Activated CD8-positive, alpha-beta T cell treated with anti-CD3 and anti-CD28 coated beads for 36 hours (primary cell): ENCODE measurements at regions not wholly inside any gene's neighbourhood (a gene's known extent, or its start where the extent isn't known, plus 50 kb on each side); places are given as distances from the start of the nearest gene placed in this dataset.

Source experiments
- ATAC-seq: fragments of 200-7000 bp; cut with Tn5 transposase; one replicate; pipeline ENCODE4 v1.10.0; 2021; ENCODE audit warnings: mild to moderate bottlenecking, moderate library complexity
- CTCF ChIA-PET: fragments of 350-600 bp; sonication (Branson Sonifier 250); formaldehyde crosslinking; loops from one replicate; lab custom pipeline; 2021; ENCODE audit warnings: antibody characterized with exemption; lab: Charles Lee
- POLR2A ChIA-PET: fragments of 350-600 bp; sonication (Branson Sonifier 250); formaldehyde crosslinking; loops from one replicate; lab custom pipeline; 2021; ENCODE audit warnings: antibody characterized with exemption; lab: Charles Lee
- DNase-seq: peaks from one replicate; pipeline ENCODE4 v3.0.0-alpha.2; 2020
- H3K27ac Mint-ChIP-seq: one replicate; pipeline ENCODE4 v1.8.0; 2021; ENCODE audit warnings: mild to moderate bottlenecking, mixed read lengths
- H3K27me3 Mint-ChIP-seq: one replicate; pipeline ENCODE4 v1.8.0; 2021; ENCODE audit warnings: mixed read lengths
- H3K36me3 Mint-ChIP-seq: one replicate; pipeline ENCODE4 v1.8.0; 2021; ENCODE audit warnings: low read depth, mixed read lengths
- H3K4me1 Mint-ChIP-seq: one replicate; pipeline ENCODE4 v1.8.0; 2021; ENCODE audit warnings: low read depth, mixed read lengths
- H3K4me3 Mint-ChIP-seq: one replicate; pipeline ENCODE4 v1.8.0; 2021; ENCODE audit warnings: mild to moderate bottlenecking, moderate library complexity, mixed read lengths
- H3K9me3 Mint-ChIP-seq: one replicate; pipeline ENCODE4 v1.8.0; 2021; ENCODE audit warnings: mixed read lengths
- intact Hi-C: fragments of 100-400 bp; cut with micrococcal nuclease; formaldehyde crosslinking; loops from one replicate; pipeline ENCODE4 v1.10.0; 2022
- TF ChIP-seq, protein P1 (sequence below): fragments of 200-600 bp; IDR thresholded peaks from one replicate; pipeline ENCODE4 v1.8.0; 2022; ENCODE audit warnings: antibody characterized with exemption, mild to moderate bottlenecking

DNA sequence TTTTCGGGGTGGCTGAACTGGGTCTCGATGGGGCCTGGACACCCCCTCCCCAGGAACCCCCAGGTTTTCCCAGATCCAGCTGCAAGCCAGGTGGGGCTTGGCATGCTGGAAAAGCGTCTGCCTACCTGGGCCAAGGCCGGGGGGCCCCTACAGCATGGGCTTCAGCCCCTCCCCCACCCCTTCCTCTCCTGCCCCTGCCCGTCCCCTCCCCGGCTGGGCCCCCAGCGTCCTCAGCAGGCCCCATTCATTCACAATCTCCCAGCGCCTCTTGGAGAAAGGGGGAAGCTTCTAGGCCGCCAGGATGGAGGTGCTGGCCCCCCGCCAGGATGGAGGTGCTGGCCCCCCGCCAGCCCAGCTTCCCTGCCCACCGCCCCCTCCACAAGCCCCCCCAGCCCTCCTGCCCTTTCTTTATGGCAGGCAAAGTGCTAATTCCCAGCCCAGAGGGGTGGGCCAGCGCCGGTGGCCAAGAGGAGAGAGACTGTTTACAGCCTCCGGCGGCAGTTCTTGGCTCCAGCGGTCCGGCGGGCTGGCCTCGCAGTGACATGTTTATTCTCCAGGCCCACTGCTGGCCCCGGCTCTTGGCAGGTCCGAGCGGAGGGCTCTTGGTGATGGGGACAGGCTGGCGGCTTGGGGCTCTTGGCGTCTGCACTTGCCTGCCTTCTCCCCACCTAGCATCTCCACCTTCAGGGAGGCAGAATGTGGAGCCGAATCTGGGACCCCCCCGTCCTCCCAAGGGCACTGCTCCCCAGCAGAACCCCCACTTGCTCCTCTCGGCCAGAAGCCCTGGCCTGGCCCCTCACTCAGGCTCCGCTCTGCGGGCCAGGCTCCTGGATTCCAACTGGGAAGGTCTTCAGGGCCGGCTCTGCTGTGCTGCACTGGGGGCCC is 94.4 kb upstream of the CIBAR2 start:
- no peak for DNase-seq
- intact Hi-C loops, result no loop called here
- H3K27me3 Mint-ChIP-seq, result no peaks in the 10 kb centered on the region
- ChIA-PET CTCF (no interaction called here), POLR2A (no interaction called here)
- ATAC-seq, result no peak
- TF ChIP-seq, protein P1, sequence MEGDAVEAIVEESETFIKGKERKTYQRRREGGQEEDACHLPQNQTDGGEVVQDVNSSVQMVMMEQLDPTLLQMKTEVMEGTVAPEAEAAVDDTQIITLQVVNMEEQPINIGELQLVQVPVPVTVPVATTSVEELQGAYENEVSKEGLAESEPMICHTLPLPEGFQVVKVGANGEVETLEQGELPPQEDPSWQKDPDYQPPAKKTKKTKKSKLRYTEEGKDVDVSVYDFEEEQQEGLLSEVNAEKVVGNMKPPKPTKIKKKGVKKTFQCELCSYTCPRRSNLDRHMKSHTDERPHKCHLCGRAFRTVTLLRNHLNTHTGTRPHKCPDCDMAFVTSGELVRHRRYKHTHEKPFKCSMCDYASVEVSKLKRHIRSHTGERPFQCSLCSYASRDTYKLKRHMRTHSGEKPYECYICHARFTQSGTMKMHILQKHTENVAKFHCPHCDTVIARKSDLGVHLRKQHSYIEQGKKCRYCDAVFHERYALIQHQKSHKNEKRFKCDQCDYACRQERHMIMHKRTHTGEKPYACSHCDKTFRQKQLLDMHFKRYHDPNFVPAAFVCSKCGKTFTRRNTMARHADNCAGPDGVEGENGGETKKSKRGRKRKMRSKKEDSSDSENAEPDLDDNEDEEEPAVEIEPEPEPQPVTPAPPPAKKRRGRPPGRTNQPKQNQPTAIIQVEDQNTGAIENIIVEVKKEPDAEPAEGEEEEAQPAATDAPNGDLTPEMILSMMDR, result no peak
- no peak overlapping the region for H3K4me3 Mint-ChIP-seq
- H3K9me3 Mint-ChIP-seq, result no peaks in the 10 kb centered on the region
- no peaks in the 10 kb centered on the region for H3K4me1 Mint-ChIP-seq
- H3K36me3 Mint-ChIP-seq, result no peaks in the 10 kb centered on the region
- H3K27ac Mint-ChIP-seq, result no peak overlapping the region

DNA sequence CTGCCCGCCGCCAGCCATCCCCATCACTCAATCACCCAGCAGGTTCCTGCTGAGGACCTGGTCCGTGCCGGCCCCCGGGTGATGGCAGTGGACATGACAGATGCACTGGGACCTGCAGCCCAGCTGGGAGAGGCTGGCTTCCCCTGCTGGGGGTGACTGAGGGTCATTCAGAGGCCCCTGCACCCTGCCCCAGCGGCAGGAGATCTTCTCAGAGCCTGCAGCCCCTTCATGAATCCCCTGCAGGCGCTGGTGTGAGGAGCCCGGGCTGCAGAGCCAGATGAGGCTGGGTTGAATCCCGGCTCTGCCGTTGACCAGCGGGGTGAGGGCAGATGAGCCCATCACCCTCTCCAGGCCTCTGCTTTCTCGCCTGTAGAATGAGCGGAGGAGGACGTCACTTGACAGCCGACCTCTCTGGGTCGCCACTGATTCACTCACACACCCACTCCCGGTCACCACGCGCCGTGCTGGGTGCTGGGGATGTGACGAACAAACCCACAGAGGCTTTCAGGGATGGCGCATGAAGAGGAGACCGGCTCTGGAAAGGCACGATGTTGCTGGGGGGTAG is 95.2 kb upstream of the CIBAR2 start:
- Mint-ChIP-seq H3K27ac (no peak overlapping the region), H3K27me3 (no peaks in the 10 kb centered on the region), H3K4me1 (no peaks in the 10 kb centered on the region), H3K36me3 (no peaks in the 10 kb centered on the region), H3K4me3 (no peak overlapping the region), H3K9me3 (no peaks in the 10 kb centered on the region)
- ChIA-PET CTCF (no interaction called here), POLR2A (no interaction called here)
- TF ChIP-seq, protein P1, result no peak
- DNase-seq (no peak), ATAC-seq (no peak)
- intact Hi-C loops, result no loop called here

DNA sequence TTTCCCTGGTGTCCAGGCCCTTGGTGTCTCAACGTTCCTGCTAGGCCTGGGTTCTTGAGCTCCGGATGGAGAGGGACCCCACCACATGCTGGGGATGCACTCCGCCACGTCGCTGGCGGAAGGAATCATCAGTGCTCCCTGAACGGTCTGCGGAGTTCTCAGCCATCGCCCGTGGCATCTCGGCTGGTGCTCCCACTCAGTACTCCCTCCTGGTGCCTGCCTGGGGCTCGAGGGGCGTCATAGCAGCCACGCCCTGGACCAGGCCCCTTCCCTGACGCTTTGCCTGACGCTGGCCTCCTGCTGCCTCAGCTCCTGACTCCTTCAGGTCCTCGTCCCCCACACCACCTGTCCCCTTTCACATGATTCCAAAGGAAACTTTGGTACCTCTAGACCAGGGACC is 95.9 kb upstream of the CIBAR2 start:
- Mint-ChIP-seq H3K4me1 (no peaks in the 10 kb centered on the region), H3K36me3 (no peaks in the 10 kb centered on the region), H3K27me3 (no peaks in the 10 kb centered on the region), H3K9me3 (no peaks in the 10 kb centered on the region), H3K4me3 (no peak overlapping the region), H3K27ac (no peak overlapping the region)
- ChIA-PET POLR2A (no interaction called here), CTCF (no interaction called here)
- DNase-seq, result no peak
- ATAC-seq, result no peak
- intact Hi-C loops, result no loop called here
- TF ChIP-seq, protein P1, result no peak

DNA sequence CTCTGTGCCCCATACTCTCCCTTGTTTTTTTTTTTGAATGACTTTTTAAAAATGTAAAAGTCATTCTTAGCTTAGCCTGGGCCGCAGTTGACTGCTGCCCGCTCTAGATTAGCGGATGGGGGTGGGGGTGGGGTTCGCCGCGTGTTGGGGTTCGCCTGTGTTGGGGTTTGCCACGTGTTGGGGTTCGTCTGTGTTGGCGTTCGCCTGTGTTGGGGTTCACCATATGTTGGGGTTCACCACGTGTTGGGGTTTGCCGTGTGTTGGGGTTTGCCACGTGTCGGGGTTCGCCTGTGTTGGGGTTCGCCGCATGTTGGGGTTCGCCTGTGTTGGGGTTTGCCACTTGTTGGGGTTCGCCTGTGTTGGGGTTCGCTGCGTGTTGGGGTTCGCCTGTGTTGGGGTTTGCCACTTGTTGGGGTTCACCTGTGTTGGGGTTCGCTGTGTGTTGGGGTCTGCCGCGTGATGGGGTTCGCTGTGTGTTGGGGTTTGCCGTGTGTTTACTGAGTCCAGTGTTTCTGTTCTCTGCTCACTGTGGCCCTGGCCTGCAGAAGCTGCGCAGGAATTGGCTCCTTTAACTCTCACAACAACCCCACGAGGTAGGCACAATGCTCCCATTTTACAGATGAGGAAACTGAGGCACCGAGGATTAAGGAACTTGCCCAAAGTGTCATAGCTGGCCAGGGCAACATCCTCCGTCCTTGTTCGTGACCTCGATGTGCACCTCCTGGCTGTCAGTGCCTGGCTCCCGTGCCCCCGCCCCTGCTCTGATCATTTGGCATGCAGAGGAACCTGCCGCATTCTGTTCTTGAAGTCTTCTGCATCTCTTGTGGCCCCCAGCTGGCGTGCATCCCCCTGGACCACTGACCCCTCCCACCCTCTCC is 96.6 kb upstream of the CIBAR2 start:
- H3K4me3 Mint-ChIP-seq, result no peak overlapping the region
- POLR2A ChIA-PET, result no interaction called here
- no peak for ATAC-seq
- H3K36me3 Mint-ChIP-seq, result no peaks in the 10 kb centered on the region
- intact Hi-C loops, result no loop called here
- CTCF ChIA-PET, result no interaction called here
- H3K27ac Mint-ChIP-seq, result no peak overlapping the region
- H3K27me3 Mint-ChIP-seq, result no peaks in the 10 kb centered on the region
- no peaks in the 10 kb centered on the region for H3K9me3 Mint-ChIP-seq
- no peaks in the 10 kb centered on the region for H3K4me1 Mint-ChIP-seq
- no peak for DNase-seq
- TF ChIP-seq, protein P1, result no peak
